WTC11 (cell line): ENCODE measurements at regions not wholly inside any gene's neighbourhood (a gene's known extent, or its start where the extent isn't known, plus 50 kb on each side); places are given as distances from the start of the nearest gene placed in this dataset.

Experiments
- ATAC-seq: fragments of 200-7000 bp; cut with Tn5 transposase; 2 replicates; pipeline ENCODE4 v1.10.0; 2021; ENCODE audit warnings: mild to moderate bottlenecking, moderate library complexity
- CTCF ChIA-PET: fragments of 300-600 bp; sonication (Branson Sonifier 250); formaldehyde crosslinking; loops from one replicate; lab custom pipeline; 2021; ENCODE audit warnings: antibody characterized with exemption; lab: Charles Lee
- POLR2A ChIA-PET: fragments of 350-600 bp; sonication (Branson Sonifier 250); formaldehyde crosslinking; loops from one replicate; lab custom pipeline; 2021; ENCODE audit warnings: antibody characterized with exemption; lab: Charles Lee
- DNase-seq: peaks from one replicate; pipeline ENCODE4 v3.0.0; 2021; ENCODE audit warnings: low spot score
- H3K27ac Mint-ChIP-seq: 2 replicates; pipeline ENCODE4 v1.8.0; 2021; ENCODE audit warnings: mixed read lengths
- H3K27me3 Mint-ChIP-seq: 2 replicates; pipeline ENCODE4 v1.8.0; 2021; ENCODE audit warnings: low read depth, mild to moderate bottlenecking, moderate library complexity, mixed read lengths
- H3K36me3 Mint-ChIP-seq: 2 replicates; pipeline ENCODE4 v1.8.0; 2021; ENCODE audit warnings: mixed read lengths
- H3K4me1 Mint-ChIP-seq: 2 replicates; pipeline ENCODE4 v1.8.0; 2022; ENCODE audit warnings: mixed read lengths
- H3K4me3 Mint-ChIP-seq: 2 replicates; pipeline ENCODE4 v1.8.0; 2021; ENCODE audit warnings: mild to moderate bottlenecking, moderate library complexity, mixed read lengths
- H3K9me3 Mint-ChIP-seq: 2 replicates; pipeline ENCODE4 v1.8.0; 2021; ENCODE audit warnings: mixed read lengths
- AR ChIP-seq: fragments of 250-450 bp; sonication (Bioruptor Pico); IDR thresholded peaks from 2 replicates; pipeline ENCODE4 v1.9.0; 2021; ENCODE audit warnings: mild to moderate bottlenecking
- ARID4B ChIP-seq: sonication (generic); formaldehyde crosslinking; IDR thresholded peaks from 2 replicates; pipeline ENCODE4 v1.8.0; 2023; ENCODE audit warnings: missing genetic modification reagents, mild to moderate bottlenecking, borderline replicate concordance
- ELF4 ChIP-seq: sonication (generic); formaldehyde crosslinking; IDR thresholded peaks from 2 replicates; pipeline ENCODE4 v1.8.1; 2022; ENCODE audit warnings: low read depth, mild to moderate bottlenecking, moderate library complexity, missing genetic modification reagents
- FOXP1 ChIP-seq: sonication (generic); formaldehyde crosslinking; IDR thresholded peaks from 2 replicates; pipeline ENCODE4 v1.8.0; 2022; ENCODE audit warnings: missing genetic modification reagents, mild to moderate bottlenecking, moderate library complexity, borderline replicate concordance
- GABPB1 ChIP-seq: sonication (generic); formaldehyde crosslinking; IDR thresholded peaks from 2 replicates; pipeline ENCODE4 v1.8.1; 2023; ENCODE audit warnings: mild to moderate bottlenecking, missing genetic modification reagents
- IRF1 ChIP-seq: sonication (generic); formaldehyde crosslinking; IDR thresholded peaks from 2 replicates; pipeline ENCODE4 v1.8.0; 2023; ENCODE audit warnings: missing genetic modification reagents
- MXD4 ChIP-seq: fragments of 250-450 bp; sonication (Bioruptor Pico); IDR thresholded peaks from 2 replicates; pipeline ENCODE4 v1.8.0; 2021; ENCODE audit warnings: mild to moderate bottlenecking, moderate library complexity, borderline replicate concordance
- NR3C1 ChIP-seq: sonication (generic); formaldehyde crosslinking; conservative IDR thresholded peaks from 2 replicates; pipeline ENCODE4 v1.8.1; 2023; ENCODE audit warnings: low read depth, mild to moderate bottlenecking, missing genetic modification reagents
- PRRX2 ChIP-seq: fragments of 250-450 bp; sonication (Bioruptor Pico); IDR thresholded peaks from 2 replicates; pipeline ENCODE4 v1.8.0; 2021; ENCODE audit warnings: mild to moderate bottlenecking
- SMAD3 ChIP-seq: sonication (generic); formaldehyde crosslinking; IDR thresholded peaks from 2 replicates; pipeline ENCODE4 v1.8.0; 2022; ENCODE audit warnings: missing genetic modification reagents, mild to moderate bottlenecking, borderline replicate concordance
- SP1 ChIP-seq: sonication (generic); formaldehyde crosslinking; conservative IDR thresholded peaks from 2 replicates; pipeline ENCODE4 v1.8.1; 2022; ENCODE audit warnings: missing genetic modification reagents
- TCF7 ChIP-seq: sonication (generic); formaldehyde crosslinking; IDR thresholded peaks from 2 replicates; pipeline ENCODE4 v1.8.0; 2022; ENCODE audit warnings: mild to moderate bottlenecking, low read depth, missing genetic modification reagents, moderate library complexity
- ZNF423 ChIP-seq: fragments of 250-450 bp; sonication (Bioruptor Pico); IDR thresholded peaks from 2 replicates; pipeline ENCODE4 v2.1.2; 2022; ENCODE audit warnings: mild to moderate bottlenecking, moderate library complexity
- ZNF425 ChIP-seq: fragments of 250-450 bp; sonication (Bioruptor Pico); conservative IDR thresholded peaks from 2 replicates; pipeline ENCODE4 v1.9.0; 2021; ENCODE audit warnings: mild to moderate bottlenecking
- ZNF532 ChIP-seq: fragments of 250-450 bp; sonication (Bioruptor Pico); IDR thresholded peaks from 2 replicates; pipeline ENCODE4 v1.9.0; 2021; ENCODE audit warnings: mild to moderate bottlenecking, borderline replicate concordance
- ZSCAN18 ChIP-seq: fragments of 250-450 bp; sonication (Bioruptor Pico); IDR thresholded peaks from 2 replicates; pipeline ENCODE4 v2.1.2; 2022; ENCODE audit warnings: mild to moderate bottlenecking, moderate library complexity

- no peak for TF ChIP-seq AR (CRISPR knock-in tag)
- TF ChIP-seq NR3C1 (CRISPR knock-in tag), result no peak
- no peak for TF ChIP-seq ARID4B (CRISPR knock-in tag)
- TF ChIP-seq TCF7 (CRISPR knock-in tag), result no peak
- TF ChIP-seq SMAD3 (CRISPR knock-in tag), result no peak
These were observed 142.0 kb upstream of the RUNX1 start (continued) for GRCh38 chr21:35191128-35191527.

- POLR2A ChIA-PET, result no interaction called here
- no peak for DNase-seq
- H3K27ac Mint-ChIP-seq, result no peak overlapping the region
- H3K4me1 Mint-ChIP-seq, result peaks cover 23% of the 10 kb centered on the region
- H3K36me3 Mint-ChIP-seq, result no peaks in the 10 kb centered on the region
- peaks cover 4% of the 10 kb centered on the region; the same call in 1 of the 2 replicates for H3K27me3 Mint-ChIP-seq
- CTCF ChIA-PET, result no interaction called here
- ATAC-seq, result no peak
- no peak overlapping the region for H3K4me3 Mint-ChIP-seq
- peaks cover 4% of the 10 kb centered on the region for H3K9me3 Mint-ChIP-seq
- TF ChIP-seq MXD4 (no peak), AR (CRISPR knock-in tag) (no peak), ZSCAN18 (CRISPR knock-in tag) (no peak), FOXP1 (no peak), PRRX2 (CRISPR knock-in tag) (no peak), ELF4 (CRISPR knock-in tag) (no peak), ZNF532 (CRISPR knock-in tag) (no peak), NR3C1 (CRISPR knock-in tag) (no peak), GABPB1 (CRISPR knock-in tag) (no peak), ZNF423 (CRISPR knock-in tag) (no peak), IRF1 (CRISPR knock-in tag) (no peak), ZNF425 (CRISPR knock-in tag) (no peak), SP1 (CRISPR knock-in tag) (no peak)
These were observed 141.1 kb upstream of the RUNX1 start for GRCh38 chr21:35190201-35190701.
